Midbrain (tissue), 1 donor: ENCODE measurements at regions not wholly inside any gene's neighbourhood (a gene's known extent, or its start where the extent isn't known, plus 50 kb on each side); places are given as distances from the start of the nearest gene placed in this dataset.

ENCODE experiments used
- DNase-seq: peaks from one replicate; lab custom pipeline; 2025; lab: John Stamatoyannopoulos, UW

DNA sequence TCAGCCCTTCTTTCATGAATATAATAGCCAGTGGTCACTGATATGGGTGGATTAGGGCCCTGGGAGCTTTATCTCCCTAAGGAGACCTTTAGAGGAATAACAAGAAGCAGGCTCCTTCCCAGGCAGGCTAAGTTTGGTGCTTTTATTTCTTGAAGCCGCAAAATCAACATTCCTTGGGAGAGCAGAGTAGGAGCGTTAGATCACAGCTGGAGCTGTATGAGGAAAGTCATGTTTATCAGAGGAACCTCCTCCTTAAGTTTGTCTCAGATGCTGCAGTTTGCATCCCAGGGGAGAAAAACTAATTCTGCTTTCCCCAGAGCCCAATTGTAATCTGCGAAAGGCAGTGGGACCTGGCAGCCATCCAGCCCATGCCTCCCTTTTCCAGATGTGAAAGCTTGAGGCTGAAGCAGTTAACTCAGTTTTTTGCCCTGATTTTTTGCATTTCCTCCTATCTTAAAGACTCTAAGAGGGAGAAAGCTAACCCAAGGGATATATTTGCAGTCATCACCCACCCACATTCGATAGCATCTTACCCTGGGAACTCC is 186.0 kb upstream of the FRMPD4 start:
- no peak for DNase-seq

- no peak for DNase-seq
Measured at GRCh38 chrX:11953615-11954014, 184.7 kb upstream of the FRMPD4 start.

DNA sequence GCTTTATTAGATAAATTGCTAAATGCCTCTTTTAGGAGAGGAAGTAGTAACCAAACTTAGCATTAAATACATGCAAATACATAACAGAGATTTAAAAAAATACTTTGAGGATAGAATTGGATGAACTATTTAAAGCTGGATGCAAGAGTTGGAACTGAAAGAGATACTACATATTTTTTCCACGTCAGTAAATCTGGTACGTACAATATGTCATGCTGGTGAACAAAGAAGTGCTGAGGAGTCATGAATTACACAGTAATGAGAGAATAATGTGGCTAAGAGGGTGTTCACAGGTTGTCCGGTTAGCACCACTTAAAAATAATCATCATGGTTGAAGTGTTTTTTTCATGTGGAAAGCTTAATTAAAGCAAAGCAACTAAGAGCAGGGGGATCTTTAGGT is 184.1 kb upstream of the FRMPD4 start:
- no peak for DNase-seq

DNA sequence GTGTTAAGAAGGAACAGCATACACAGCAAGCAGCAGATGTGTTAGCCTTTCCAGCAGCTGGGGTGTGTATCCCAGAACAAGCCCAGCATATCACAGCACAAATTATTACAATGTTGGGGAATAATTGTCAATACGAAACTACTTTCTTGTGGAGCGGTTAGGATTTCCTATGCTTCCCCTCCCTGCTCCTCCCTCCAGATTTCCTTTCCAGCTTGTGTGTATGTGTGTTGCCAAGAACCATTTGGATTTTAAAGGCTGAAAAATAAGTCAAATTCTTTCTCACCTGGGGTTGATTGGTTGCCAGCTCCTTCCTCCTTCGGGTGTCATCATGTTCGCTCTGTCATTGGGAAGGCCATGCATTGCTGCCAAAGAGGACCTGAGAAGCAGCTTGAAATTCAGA is 178.2 kb upstream of the FRMPD4 start:
- no peak for DNase-seq

DNA sequence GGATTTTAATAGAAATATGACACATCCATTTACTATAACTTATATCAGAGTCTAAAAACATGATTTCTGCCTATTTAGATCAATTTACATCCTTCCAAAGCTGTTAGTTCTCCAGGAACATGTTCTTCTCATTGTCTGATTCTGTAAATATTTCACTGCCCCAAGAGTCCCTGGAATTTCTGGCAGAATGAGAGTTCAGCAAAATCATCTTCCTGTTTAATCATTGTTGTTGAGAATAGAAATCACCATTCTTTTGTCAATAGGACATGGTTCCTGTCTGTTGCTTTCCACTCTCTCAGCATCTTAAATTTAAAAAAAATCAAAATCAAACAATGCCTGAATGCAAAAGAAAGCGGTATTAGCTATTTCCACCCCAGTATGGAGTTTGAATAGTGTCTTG is 172.8 kb upstream of the FRMPD4 start:
- DNase-seq = no peak

DNA sequence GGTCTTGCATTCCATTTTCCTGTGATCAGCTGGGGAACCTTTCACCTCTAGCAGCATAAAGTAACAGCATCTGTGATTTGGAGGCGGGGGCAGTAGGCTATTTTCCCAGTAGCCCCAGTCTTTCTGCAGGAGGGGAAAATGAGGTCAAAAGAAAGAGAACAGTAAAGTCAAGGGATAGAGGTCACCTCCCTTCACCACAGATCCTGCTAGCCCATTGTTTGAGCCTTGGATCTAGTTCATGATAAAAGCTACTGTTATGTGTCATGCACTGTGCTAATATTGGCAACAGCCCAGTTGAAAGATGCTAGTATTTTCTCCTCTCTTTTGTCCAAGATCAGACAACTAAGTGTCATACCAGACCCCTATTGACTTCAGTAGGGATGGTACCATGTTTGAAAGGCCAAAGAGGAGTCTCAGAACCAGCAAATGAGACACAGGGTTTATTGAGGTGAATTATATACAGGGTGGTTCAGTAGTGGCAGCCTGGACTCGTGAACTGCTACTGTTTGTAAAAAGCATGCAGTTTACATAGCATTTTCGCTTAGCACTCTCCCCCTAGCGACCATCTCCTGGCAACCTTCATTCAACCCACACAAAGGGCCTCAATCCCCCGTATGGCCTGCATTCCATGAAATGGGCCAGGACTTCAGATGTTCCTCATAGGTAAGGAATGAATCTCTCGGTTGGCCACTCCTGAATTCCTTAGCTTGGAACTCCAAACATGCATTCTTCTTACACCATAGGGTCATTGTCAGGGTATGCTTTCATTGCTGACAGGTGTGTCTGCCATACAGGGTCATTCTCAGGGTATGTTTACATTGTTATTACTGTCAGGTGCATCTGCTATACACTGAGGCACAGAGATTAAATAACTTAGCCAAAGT is 170.0 kb upstream of the FRMPD4 start:
- no peak for DNase-seq

GRCh38 chrX:11968991-11969390 is 169.3 kb upstream of the FRMPD4 start:
- no peak for DNase-seq

DNA sequence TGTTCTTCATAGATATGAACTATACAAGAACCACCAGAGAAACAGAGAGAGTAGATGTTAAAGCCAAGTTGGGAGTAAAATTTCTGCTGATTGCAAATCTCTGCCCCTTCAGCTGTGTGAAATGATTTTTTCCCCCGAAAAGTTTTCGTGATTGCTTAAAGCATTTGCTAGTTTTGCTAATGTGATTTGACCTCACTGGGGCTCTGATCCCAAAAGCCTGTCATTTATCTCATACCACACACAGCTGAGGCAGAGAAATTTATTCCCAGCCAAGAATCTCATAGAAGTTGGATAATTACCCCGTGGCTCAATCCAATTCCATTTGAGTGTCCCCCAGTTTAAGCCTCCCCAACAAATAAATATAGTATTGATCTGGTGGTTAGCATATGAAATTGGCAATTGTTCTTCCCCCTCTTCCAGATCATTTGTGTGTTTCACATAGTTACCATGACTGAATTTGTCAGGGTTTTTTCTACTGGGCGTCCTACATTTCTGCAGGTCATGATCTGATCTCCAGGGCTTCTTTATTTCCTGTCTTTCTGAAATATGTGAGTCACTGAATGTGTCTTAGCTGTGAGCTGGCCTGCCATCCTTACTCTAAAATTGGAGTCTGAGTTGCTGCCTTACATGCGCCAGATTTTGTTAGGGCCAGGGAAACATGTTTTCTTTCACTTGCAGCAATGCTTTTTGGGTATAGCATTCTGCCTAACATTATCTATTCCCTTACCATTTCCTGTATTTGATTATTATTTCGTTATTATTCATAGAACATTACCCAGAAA is 167.5 kb upstream of the FRMPD4 start:
- DNase-seq = no peak

GRCh38 chrX:11976663-11977062 is 161.6 kb upstream of the FRMPD4 start:
- no peak for DNase-seq

DNA sequence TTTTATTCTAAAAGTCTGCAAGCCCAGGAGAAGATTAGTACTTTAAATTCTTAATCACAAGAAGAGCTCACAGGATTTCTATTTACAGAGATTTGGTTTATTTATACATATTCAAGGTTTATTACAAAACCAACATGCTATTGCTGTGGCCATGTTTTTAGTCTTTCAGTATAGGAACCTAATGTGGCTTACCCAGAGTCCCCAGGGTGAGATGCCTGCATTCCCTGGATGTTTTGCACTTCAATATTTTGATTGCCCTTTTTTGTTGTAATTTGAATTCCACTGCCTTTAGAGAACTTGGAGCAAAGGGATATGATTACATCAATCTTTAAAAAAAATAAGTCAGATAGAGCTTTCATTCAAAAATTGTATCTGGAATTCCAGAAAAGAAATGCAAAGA is 146.0 kb upstream of the FRMPD4 start:
- no peak for DNase-seq

DNA sequence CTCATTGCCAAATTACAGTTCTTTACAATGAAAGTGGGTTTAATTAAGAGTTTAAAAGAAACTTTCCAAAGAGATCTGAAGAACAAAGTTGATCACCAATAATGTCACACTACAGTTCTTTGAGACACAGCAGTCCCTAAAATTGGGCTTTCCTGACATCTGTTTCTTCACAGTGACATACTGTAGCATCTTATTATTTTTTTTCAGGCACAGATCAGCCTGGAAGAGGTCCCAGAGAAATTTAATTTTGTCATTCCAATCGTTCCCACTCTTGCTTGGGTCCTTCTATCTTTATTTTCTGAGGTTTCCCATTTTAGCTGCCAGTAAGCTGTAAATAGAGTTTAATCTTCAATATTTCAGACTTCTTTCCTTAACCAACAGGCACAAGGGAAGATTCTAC is 143.1 kb upstream of the FRMPD4 start:
- no peak for DNase-seq

- no peak for DNase-seq
Measured at GRCh38 chrX:11996810-11997209, 141.5 kb upstream of the FRMPD4 start.

DNA sequence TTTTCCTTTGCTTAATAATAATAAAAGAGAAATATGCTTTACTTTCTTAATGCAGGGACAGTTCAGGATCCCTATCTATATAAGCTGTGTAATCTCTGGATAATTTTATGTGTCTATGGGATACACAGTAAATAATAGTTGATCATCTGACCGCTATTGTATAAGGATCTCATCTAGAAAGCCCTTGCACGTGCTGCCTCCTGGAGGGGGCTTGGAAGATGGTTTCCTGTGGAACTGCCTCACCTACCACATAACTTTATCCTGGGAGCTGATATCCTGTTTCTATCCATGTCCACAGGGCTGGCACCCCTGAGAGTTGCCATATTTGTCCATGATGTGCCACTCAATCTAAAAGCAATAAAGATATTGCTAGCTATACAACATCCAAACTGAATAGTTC is 139.3 kb upstream of the FRMPD4 start:
- no peak for DNase-seq

- no peak for DNase-seq
Measured at GRCh38 chrX:12002876-12003275, 135.4 kb upstream of the FRMPD4 start.

- DNase-seq = no peak
Measured at GRCh38 chrX:12007881-12008280, 130.4 kb upstream of the FRMPD4 start.

DNA sequence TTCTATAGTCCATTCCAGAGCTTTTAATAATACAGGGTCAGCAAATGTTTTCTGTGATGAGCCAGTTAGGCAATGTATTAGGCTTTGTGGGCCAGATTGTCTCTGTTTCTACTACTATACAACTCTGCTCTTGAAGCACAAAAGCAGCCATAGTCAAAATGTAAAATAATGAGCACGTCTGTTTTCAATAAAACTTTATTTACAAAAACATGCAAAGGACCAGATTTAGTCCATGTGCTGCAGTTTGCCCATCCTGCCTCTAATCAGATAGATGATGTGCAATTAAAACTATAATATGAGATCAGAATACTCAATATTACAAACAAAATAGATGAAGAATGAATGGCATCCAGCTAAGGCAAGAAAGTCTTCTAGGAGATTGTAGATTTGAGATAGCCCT is 127.8 kb upstream of the FRMPD4 start:
- DNase-seq = no peak

DNA sequence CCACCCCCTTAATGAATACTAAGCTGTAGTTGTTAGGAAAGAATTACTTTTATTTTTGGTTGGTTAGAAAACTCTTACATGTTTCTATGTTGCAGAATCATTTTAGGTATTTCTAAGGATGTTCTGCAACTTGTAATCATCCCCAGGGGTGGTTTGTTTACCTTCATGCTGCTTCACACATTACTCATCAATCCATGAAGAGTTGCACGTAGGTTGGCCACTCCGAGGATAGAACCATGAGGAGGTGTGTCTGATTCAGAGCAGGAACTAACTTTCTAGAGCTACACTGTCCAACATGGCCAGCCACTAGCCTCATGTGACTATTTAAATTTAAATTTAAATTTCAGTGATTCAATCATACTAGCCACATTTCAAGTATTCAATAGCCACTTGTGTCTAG is 127.2 kb upstream of the FRMPD4 start:
- DNase-seq = no peak

DNA sequence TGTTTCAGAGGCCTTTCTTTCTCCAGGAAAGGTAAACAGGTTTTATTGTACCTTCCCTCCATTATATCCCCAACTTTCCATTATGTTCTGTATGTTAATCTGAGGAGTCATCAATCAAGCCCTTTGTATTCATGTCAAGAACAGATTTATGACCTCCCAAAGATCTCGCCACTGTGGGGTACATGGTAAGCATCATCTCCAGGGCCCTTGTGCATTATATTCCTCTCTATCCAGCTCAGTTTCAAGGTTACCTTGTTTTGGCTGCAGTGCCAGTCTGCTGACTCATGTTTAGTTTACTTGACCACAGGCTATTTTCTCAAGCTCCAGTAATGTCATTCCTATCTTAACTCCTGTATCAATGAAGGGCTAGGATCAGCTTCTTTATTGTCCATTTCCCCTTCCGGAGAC is 125.1 kb upstream of the FRMPD4 start:
- DNase-seq = no peak

GRCh38 chrX:12021698-12022097 is 116.6 kb upstream of the FRMPD4 start:
- no peak for DNase-seq

GRCh38 chrX:12026481-12026880 is 111.8 kb upstream of the FRMPD4 start:
- DNase-seq = no peak

- no peak for DNase-seq
Measured at GRCh38 chrX:12032082-12032481, 106.2 kb upstream of the FRMPD4 start.

DNA sequence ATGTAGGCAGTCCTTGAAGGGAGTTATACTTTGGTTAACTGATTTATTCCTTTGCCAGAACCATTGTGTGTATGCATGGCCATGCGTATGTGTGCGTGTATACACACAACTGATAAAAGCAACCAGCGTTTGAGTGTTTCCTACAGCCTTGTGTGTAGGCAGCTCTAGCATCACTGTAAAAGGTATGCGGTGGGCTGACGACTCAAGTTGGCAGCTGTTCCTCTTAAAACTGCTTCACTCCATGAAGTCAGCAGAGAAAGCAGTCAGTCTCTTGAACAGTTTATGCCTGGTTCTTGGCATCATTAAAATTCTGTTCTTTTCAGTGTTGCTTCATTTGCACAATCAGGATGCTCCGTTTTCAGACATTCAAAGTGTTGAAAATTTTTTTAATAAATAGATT is 103.5 kb upstream of the FRMPD4 start:
- DNase-seq = no peak

- DNase-seq = no peak
Measured at GRCh38 chrX:12042615-12043014, 95.7 kb upstream of the FRMPD4 start.
